ENCODE measurements at regions not wholly inside any gene's neighbourhood (a gene's known extent, or its start where the extent isn't known, plus 50 kb on each side); places are given as distances from the start of the nearest gene placed in this dataset.

DNA sequence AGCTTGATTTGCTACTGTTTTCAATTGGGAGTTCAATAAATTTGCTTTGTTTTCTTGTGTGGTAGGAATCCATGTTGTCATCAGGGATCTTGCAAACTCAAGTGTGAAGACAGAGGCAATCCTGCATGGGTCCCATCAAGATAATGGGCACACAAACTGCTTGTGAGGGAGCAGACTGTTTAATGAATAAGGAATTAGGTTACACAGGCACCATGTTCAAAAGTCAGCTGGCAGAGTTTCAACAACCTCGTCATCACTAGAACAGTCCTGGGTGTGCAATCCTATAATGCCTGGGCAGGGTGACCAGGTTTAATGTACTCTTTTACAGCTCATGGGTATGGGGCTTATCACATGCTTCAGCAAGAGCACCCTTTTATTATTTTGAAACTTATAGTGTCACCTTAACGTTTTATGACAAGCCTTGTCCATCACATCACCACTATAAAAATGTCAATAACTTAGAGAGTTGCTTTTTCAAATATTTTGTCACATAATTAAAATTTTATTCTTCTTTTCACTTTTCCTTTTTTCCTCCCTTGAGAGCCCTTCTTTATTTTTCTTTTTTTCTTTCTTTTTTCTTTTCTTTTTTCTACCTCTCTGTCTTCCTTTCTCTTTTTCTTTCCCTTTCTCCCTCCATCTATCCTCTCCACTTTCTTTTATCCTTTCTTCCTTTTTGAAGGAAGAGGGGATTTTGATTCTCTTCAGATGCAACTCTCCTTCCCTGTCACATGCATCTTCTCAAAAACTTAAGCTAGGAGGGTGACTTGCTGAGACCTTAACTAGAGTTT lies 252.2 kb upstream of the ATP2B1 start:
- no peaks in the 10 kb centered on the region for H3K79me2 ChIP-seq (ENCODE audit: control insufficient read depth, insufficient read depth, low read length)
- H4K5ac ChIP-seq (ENCODE audit: low read length), result no peak overlapping the region
- H2BK120ac ChIP-seq (ENCODE audit: low read depth, low read length), result no peak overlapping the region
- no peak overlapping the region for H2BK5ac ChIP-seq (ENCODE audit: low read length)
- no peaks in the 10 kb centered on the region for H3K36me3 ChIP-seq (ENCODE audit: control insufficient read depth, insufficient read depth, low read length)
- no peak for DNase-seq
- no peak overlapping the region for H3K4me2 ChIP-seq (ENCODE audit: low read length)
- no peaks in the 10 kb centered on the region for H3K4me1 ChIP-seq (ENCODE audit: control insufficient read depth, low read depth, low read length)
- H3K27me3 ChIP-seq (ENCODE audit: insufficient read depth, low read length, poor library complexity), result no peaks in the 10 kb centered on the region
- no peak overlapping the region for H2AK5ac ChIP-seq (ENCODE audit: low read length)
- no peak overlapping the region for H4K8ac ChIP-seq (ENCODE audit: low read depth, low read length)
- H2BK15ac ChIP-seq (replicated peaks; ENCODE audit: low read depth), result no peak overlapping the region
- WGBS (ENCODE audit: extremely low coverage, insufficient coverage, low lambda C conversion rate), result no CpG with 5 or more reads among the region's 2 CpGs
- no peak overlapping the region for H3K23ac ChIP-seq (ENCODE audit: low read length)
- no peak overlapping the region for H3K27ac ChIP-seq (ENCODE audit: low read depth, low read length)
- H3K56ac ChIP-seq (ENCODE audit: low read length), result no peak overlapping the region
- H3K4ac ChIP-seq (ENCODE audit: low read depth, low read length), result no peak overlapping the region
- no peak overlapping the region for H3K9ac ChIP-seq (ENCODE audit: low read length)
- no peak overlapping the region for H3K18ac ChIP-seq (ENCODE audit: low read length)
- H3K79me1 ChIP-seq (ENCODE audit: low read length), result no peaks in the 10 kb centered on the region
- H3K4me3 ChIP-seq (ENCODE audit: low read length), result no peak overlapping the region

DNA sequence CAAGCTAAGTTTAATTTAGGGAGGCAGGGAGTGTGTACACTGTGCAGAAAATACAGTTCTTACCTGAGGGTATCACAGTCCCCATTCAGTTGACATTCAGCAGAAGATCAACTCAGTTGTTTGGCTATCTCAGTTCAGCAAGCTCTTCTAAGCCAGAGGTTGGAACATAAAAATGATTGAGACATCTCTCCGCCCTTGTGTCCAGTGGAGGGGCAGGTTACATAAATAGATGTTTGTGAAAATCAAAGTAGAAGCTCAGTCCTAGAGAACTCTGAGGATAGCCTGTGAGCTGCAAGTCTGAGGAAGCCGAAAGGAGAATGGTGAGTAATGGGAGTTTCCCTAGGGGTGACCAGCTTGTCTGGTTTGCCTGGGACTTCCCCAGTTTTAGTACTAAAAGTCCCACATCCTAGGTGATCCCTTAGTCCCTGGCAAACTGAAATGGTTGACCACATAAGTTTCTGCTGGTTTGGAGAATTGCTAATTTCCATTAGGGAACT lies 251.4 kb upstream of the ATP2B1 start:
- Histone ChIP-seq H3K4me3 (ENCODE audit: low read length) (no peak overlapping the region), H3K27ac (ENCODE audit: low read depth, low read length) (no peak overlapping the region), H3K4me1 (ENCODE audit: control insufficient read depth, low read depth, low read length) (no peaks in the 10 kb centered on the region), H2BK120ac (ENCODE audit: low read depth, low read length) (no peak overlapping the region), H2BK15ac (replicated peaks; ENCODE audit: low read depth) (no peak overlapping the region), H3K9ac (ENCODE audit: low read length) (no peak overlapping the region), H4K8ac (ENCODE audit: low read depth, low read length) (no peak overlapping the region), H3K23ac (ENCODE audit: low read length) (no peak overlapping the region), H3K79me2 (ENCODE audit: control insufficient read depth, insufficient read depth, low read length) (no peaks in the 10 kb centered on the region), H3K18ac (ENCODE audit: low read length) (no peak overlapping the region), H2AK5ac (ENCODE audit: low read length) (no peak overlapping the region), H3K27me3 (ENCODE audit: insufficient read depth, low read length, poor library complexity) (no peaks in the 10 kb centered on the region), H3K36me3 (ENCODE audit: control insufficient read depth, insufficient read depth, low read length) (no peaks in the 10 kb centered on the region), H3K4me2 (ENCODE audit: low read length) (no peak overlapping the region), H3K56ac (ENCODE audit: low read length) (no peak overlapping the region), H3K79me1 (ENCODE audit: low read length) (no peaks in the 10 kb centered on the region), H2BK5ac (ENCODE audit: low read length) (no peak overlapping the region), H4K5ac (ENCODE audit: low read length) (no peak overlapping the region), H3K4ac (ENCODE audit: low read depth, low read length) (no peak overlapping the region)
- DNase-seq, result no peak
- no CpG with 5 or more reads among the region's 2 CpGs for whole genome bisulfite sequencing (ENCODE audit: extremely low coverage, insufficient coverage, low lambda C conversion rate)

DNA sequence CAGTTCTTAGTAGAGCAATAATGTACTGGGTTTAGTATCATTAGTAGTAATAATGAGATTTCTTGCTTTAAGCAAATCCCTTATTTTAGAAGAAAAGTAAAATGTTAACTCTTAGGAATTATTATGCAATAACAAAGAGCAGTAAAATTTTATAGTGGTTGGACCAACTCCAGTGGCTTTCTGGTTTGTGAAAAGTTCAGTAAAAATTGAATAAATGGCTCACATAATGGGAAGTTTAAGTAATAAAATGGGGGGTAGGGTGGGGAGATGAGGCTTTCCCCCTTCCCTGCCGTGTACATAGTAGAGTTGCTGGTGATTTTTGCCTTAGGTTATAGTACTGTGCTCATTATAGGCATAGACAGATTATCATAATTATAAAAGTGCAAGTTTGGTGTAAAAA lies 250.5 kb upstream of the ATP2B1 start:
- Histone ChIP-seq H3K4ac (ENCODE audit: low read depth, low read length) (no peak overlapping the region), H3K79me1 (ENCODE audit: low read length) (no peaks in the 10 kb centered on the region), H4K5ac (ENCODE audit: low read length) (no peak overlapping the region), H3K79me2 (ENCODE audit: control insufficient read depth, insufficient read depth, low read length) (no peaks in the 10 kb centered on the region), H3K4me1 (ENCODE audit: control insufficient read depth, low read depth, low read length) (no peaks in the 10 kb centered on the region), H2AK5ac (ENCODE audit: low read length) (no peak overlapping the region), H3K4me2 (ENCODE audit: low read length) (no peak overlapping the region), H2BK15ac (replicated peaks; ENCODE audit: low read depth) (no peak overlapping the region), H3K36me3 (ENCODE audit: control insufficient read depth, insufficient read depth, low read length) (no peaks in the 10 kb centered on the region), H3K4me3 (ENCODE audit: low read length) (no peak overlapping the region), H2BK120ac (ENCODE audit: low read depth, low read length) (no peak overlapping the region), H4K8ac (ENCODE audit: low read depth, low read length) (no peak overlapping the region), H3K18ac (ENCODE audit: low read length) (no peak overlapping the region), H3K9ac (ENCODE audit: low read length) (no peak overlapping the region), H3K56ac (ENCODE audit: low read length) (no peak overlapping the region), H3K27ac (ENCODE audit: low read depth, low read length) (no peak overlapping the region), H3K23ac (ENCODE audit: low read length) (no peak overlapping the region), H3K27me3 (ENCODE audit: insufficient read depth, low read length, poor library complexity) (no peaks in the 10 kb centered on the region), H2BK5ac (ENCODE audit: low read length) (no peak overlapping the region)
- DNase-seq, result no peak
- no CpG with 5 or more reads among the region's 1 CpG for WGBS (ENCODE audit: extremely low coverage, insufficient coverage, low lambda C conversion rate)

DNA sequence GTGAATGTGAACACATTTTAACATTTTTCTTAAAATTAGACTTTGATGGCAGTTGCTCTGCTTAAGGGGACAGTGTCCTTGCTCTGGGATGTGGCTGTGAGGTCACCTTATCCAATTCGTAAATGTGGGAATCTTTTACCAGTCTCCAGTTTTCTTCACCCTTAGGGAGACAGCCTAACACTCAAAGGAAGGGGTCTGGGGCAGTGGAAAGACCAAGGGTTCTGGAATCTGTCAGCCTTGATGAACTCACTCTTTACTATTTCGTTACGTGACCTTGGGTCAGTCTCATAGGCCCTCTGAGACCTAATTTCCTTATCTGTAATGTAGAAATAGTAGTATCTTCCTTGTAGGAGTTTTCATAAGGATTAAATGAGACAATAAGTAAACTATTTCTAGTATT lies 245.6 kb upstream of the ATP2B1 start:
- Histone ChIP-seq H4K8ac (ENCODE audit: low read depth, low read length) (no peak overlapping the region), H3K4me1 (ENCODE audit: control insufficient read depth, low read depth, low read length) (no peaks in the 10 kb centered on the region), H4K5ac (ENCODE audit: low read length) (no peak overlapping the region), H2BK5ac (ENCODE audit: low read length) (no peak overlapping the region), H3K56ac (ENCODE audit: low read length) (no peak overlapping the region), H3K9ac (ENCODE audit: low read length) (no peak overlapping the region), H3K79me1 (ENCODE audit: low read length) (no peaks in the 10 kb centered on the region), H2AK5ac (ENCODE audit: low read length) (no peak overlapping the region), H3K79me2 (ENCODE audit: control insufficient read depth, insufficient read depth, low read length) (no peaks in the 10 kb centered on the region), H3K4me2 (ENCODE audit: low read length) (no peak overlapping the region), H3K23ac (ENCODE audit: low read length) (no peak overlapping the region), H3K27me3 (ENCODE audit: insufficient read depth, low read length, poor library complexity) (no peaks in the 10 kb centered on the region), H3K18ac (ENCODE audit: low read length) (no peak overlapping the region), H3K36me3 (ENCODE audit: control insufficient read depth, insufficient read depth, low read length) (no peaks in the 10 kb centered on the region), H2BK120ac (ENCODE audit: low read depth, low read length) (no peak overlapping the region), H3K4me3 (ENCODE audit: low read length) (no peak overlapping the region), H2BK15ac (replicated peaks; ENCODE audit: low read depth) (no peak overlapping the region), H3K27ac (ENCODE audit: low read depth, low read length) (no peak overlapping the region), H3K4ac (ENCODE audit: low read depth, low read length) (no peak overlapping the region)
- no peak for DNase-seq
- no CpG with 5 or more reads among the region's 3 CpGs for WGBS (ENCODE audit: extremely low coverage, insufficient coverage, low lambda C conversion rate)

DNA sequence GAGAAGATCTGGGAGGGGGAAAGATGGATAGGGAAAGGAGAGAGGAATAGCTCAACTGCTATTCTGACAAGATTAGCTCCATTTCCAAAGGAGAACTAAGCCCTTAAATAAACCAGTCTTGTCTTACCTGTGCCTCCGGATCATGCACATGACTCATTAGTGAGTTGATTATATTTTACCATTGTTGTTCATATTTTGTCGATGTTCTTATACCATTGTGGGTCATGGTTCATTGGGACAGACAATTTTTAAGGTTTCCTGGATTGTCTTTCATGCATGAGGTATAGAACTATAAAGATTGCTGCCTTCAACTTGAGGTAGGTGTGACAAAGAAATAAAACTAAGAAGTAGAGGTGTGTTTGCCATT lies 243.0 kb upstream of the ATP2B1 start:
- Histone ChIP-seq H3K18ac (ENCODE audit: low read length) (no peak overlapping the region), H3K4me1 (ENCODE audit: control insufficient read depth, low read depth, low read length) (no peaks in the 10 kb centered on the region), H4K5ac (ENCODE audit: low read length) (no peak overlapping the region), H3K27ac (ENCODE audit: low read depth, low read length) (no peak overlapping the region), H3K4me3 (ENCODE audit: low read length) (no peak overlapping the region), H2AK5ac (ENCODE audit: low read length) (no peak overlapping the region), H3K79me2 (ENCODE audit: control insufficient read depth, insufficient read depth, low read length) (no peaks in the 10 kb centered on the region), H3K4ac (ENCODE audit: low read depth, low read length) (no peak overlapping the region), H3K56ac (ENCODE audit: low read length) (no peak overlapping the region), H3K27me3 (ENCODE audit: insufficient read depth, low read length, poor library complexity) (no peaks in the 10 kb centered on the region), H2BK120ac (ENCODE audit: low read depth, low read length) (no peak overlapping the region), H3K23ac (ENCODE audit: low read length) (no peak overlapping the region), H2BK15ac (replicated peaks; ENCODE audit: low read depth) (no peak overlapping the region), H4K8ac (ENCODE audit: low read depth, low read length) (no peak overlapping the region), H3K4me2 (ENCODE audit: low read length) (no peak overlapping the region), H3K79me1 (ENCODE audit: low read length) (no peaks in the 10 kb centered on the region), H2BK5ac (ENCODE audit: low read length) (no peak overlapping the region), H3K36me3 (ENCODE audit: control insufficient read depth, insufficient read depth, low read length) (no peaks in the 10 kb centered on the region), H3K9ac (ENCODE audit: low read length) (no peak overlapping the region)
- DNase-seq, result no peak
- no CpG with 5 or more reads among the region's 2 CpGs for WGBS (ENCODE audit: extremely low coverage, insufficient coverage, low lambda C conversion rate)

Data from mesendoderm (in vitro differentiated cells).